ENCODE measurements at regions not wholly inside any gene's neighbourhood (a gene's known extent, or its start where the extent isn't known, plus 50 kb on each side); places are given as distances from the start of the nearest gene placed in this dataset.

GRCh38 chr9:515665-516064 is 301.0 kb downstream of the DOCK8 start:
- peaks cover 4% of the 10 kb centered on the region for H3K9me3 Mint-ChIP-seq
- CTCF ChIA-PET, result interaction anchor here (1.1 to 1.9 kb wide), 3 partner anchors 10 to 12 kb away, joined by 3 to 5 read pairs (median 4); partner anchors contain the start of gene KANK1
- H3K27me3 Mint-ChIP-seq, result no peaks in the 10 kb centered on the region
- H3K27ac Mint-ChIP-seq, result peak overlapping the region; percentile 51
- DNase-seq, result no peak
- peaks cover 7% of the 10 kb centered on the region for H3K36me3 Mint-ChIP-seq (ENCODE audit: low read depth)
- no peak overlapping the region for H3K4me3 Mint-ChIP-seq
- POLR2A ChIA-PET, result interaction anchor here (0.9 to 2.0 kb wide), 2 partner anchors 9 to 12 kb away, joined by 3 to 11 read pairs; partner anchors contain the start of gene KANK1
- peaks cover 40% of the 10 kb centered on the region for H3K4me1 Mint-ChIP-seq

- Mint-ChIP-seq H3K9me3 (peaks cover 4% of the 10 kb centered on the region), H3K27ac (peak overlapping the region; percentile 91), H3K4me3 (peak overlapping the region; percentile 72), H3K36me3 (ENCODE audit: low read depth) (peaks cover 7% of the 10 kb centered on the region), H3K4me1 (peaks cover 40% of the 10 kb centered on the region), H3K27me3 (no peaks in the 10 kb centered on the region)
- DNase-seq, result no peak
- ChIA-PET CTCF (no interaction called here), POLR2A (interaction anchor here (0.8 to 1.0 kb wide), 2 partner anchors 10 to 14 kb away, joined by 3 read pairs; partner anchors contain the start of gene KANK1)
These were observed 303.3 kb downstream of the DOCK8 start for GRCh38 chr9:517993-518392.

GRCh38 chr9:518540-518939 is 303.9 kb downstream of the DOCK8 start:
- H3K27me3 Mint-ChIP-seq, result no peaks in the 10 kb centered on the region
- CTCF ChIA-PET, result no interaction called here
- peak overlapping the region; percentile 72 for H3K4me3 Mint-ChIP-seq
- peaks cover 40% of the 10 kb centered on the region for H3K4me1 Mint-ChIP-seq
- H3K9me3 Mint-ChIP-seq, result peaks cover 4% of the 10 kb centered on the region
- no peak for DNase-seq
- H3K36me3 Mint-ChIP-seq (ENCODE audit: low read depth), result peaks cover 7% of the 10 kb centered on the region
- POLR2A ChIA-PET, result interaction anchor here (0.8 to 1.0 kb wide), 2 partner anchors 11 to 14 kb away, joined by 3 read pairs; partner anchors contain the start of gene KANK1
- H3K27ac Mint-ChIP-seq, result peak overlapping the region; percentile 91

- Mint-ChIP-seq H3K4me1 (peaks cover 35% of the 10 kb centered on the region), H3K36me3 (ENCODE audit: low read depth) (peaks cover 2% of the 10 kb centered on the region), H3K27ac (no peak overlapping the region), H3K9me3 (no peaks in the 10 kb centered on the region), H3K27me3 (no peaks in the 10 kb centered on the region), H3K4me3 (no peak overlapping the region)
- DNase-seq, result no peak
- ChIA-PET POLR2A (no interaction called here), CTCF (no interaction called here)
These were observed 304.9 kb downstream of the DOCK8 start for GRCh38 chr9:519579-519978.

GRCh38 chr9:520302-520701 is 305.6 kb downstream of the DOCK8 start:
- Mint-ChIP-seq H3K4me3 (no peak overlapping the region), H3K36me3 (ENCODE audit: low read depth) (no peaks in the 10 kb centered on the region), H3K27ac (no peak overlapping the region), H3K9me3 (no peaks in the 10 kb centered on the region), H3K27me3 (no peaks in the 10 kb centered on the region), H3K4me1 (peaks cover 31% of the 10 kb centered on the region)
- CTCF ChIA-PET, result no interaction called here
- POLR2A ChIA-PET, result no interaction called here
- no peak for DNase-seq

GRCh38 chr9:522190-522589 is 307.5 kb downstream of the DOCK8 start:
- Mint-ChIP-seq H3K36me3 (ENCODE audit: low read depth) (no peaks in the 10 kb centered on the region), H3K27me3 (no peaks in the 10 kb centered on the region), H3K4me3 (no peak overlapping the region), H3K27ac (no peak overlapping the region), H3K4me1 (peaks cover 18% of the 10 kb centered on the region), H3K9me3 (no peaks in the 10 kb centered on the region)
- DNase-seq, result no peak
- ChIA-PET POLR2A (no interaction called here), CTCF (no interaction called here)

GRCh38 chr9:522658-523057 is 308.0 kb downstream of the DOCK8 start:
- Mint-ChIP-seq H3K9me3 (no peaks in the 10 kb centered on the region), H3K4me3 (no peak overlapping the region), H3K36me3 (ENCODE audit: low read depth) (no peaks in the 10 kb centered on the region), H3K27ac (no peak overlapping the region), H3K27me3 (no peaks in the 10 kb centered on the region), H3K4me1 (peaks cover 18% of the 10 kb centered on the region)
- POLR2A ChIA-PET, result no interaction called here
- CTCF ChIA-PET, result no interaction called here
- DNase-seq, result no peak

GRCh38 chr9:523444-523843 is 308.8 kb downstream of the DOCK8 start:
- ChIA-PET POLR2A (no interaction called here), CTCF (no interaction called here)
- DNase-seq, result no peak
- Mint-ChIP-seq H3K4me3 (no peak overlapping the region), H3K36me3 (ENCODE audit: low read depth) (no peaks in the 10 kb centered on the region), H3K27me3 (no peaks in the 10 kb centered on the region), H3K27ac (no peak overlapping the region), H3K9me3 (no peaks in the 10 kb centered on the region), H3K4me1 (peaks cover 10% of the 10 kb centered on the region)

GRCh38 chr9:524008-524407 is 309.3 kb downstream of the DOCK8 start:
- no peak for DNase-seq
- Mint-ChIP-seq H3K27me3 (no peaks in the 10 kb centered on the region), H3K4me3 (no peak overlapping the region), H3K9me3 (no peaks in the 10 kb centered on the region), H3K36me3 (ENCODE audit: low read depth) (no peaks in the 10 kb centered on the region), H3K27ac (no peak overlapping the region), H3K4me1 (peaks cover 8% of the 10 kb centered on the region)
- POLR2A ChIA-PET, result no interaction called here
- CTCF ChIA-PET, result no interaction called here

GRCh38 chr9:526904-527591 is 312.4 kb downstream of the DOCK8 start:
- ChIA-PET CTCF (no interaction called here), POLR2A (no interaction called here)
- DNase-seq, result no peak
- no peaks in the 10 kb centered on the region for H3K27me3 Mint-ChIP-seq
- no peaks in the 10 kb centered on the region for H3K9me3 Mint-ChIP-seq
- H3K36me3 Mint-ChIP-seq (ENCODE audit: low read depth), result peaks cover 2% of the 10 kb centered on the region
- no peaks in the 10 kb centered on the region for H3K4me1 Mint-ChIP-seq
- no peak overlapping the region for H3K4me3 Mint-ChIP-seq
- no peak overlapping the region for H3K27ac Mint-ChIP-seq

- CTCF ChIA-PET, result no interaction called here
These were observed 311.8 kb upstream of the DMRT1 start for GRCh38 chr9:529731-530130.

GRCh38 chr9:530681-531080 is 310.8 kb upstream of the DMRT1 start:
- Mint-ChIP-seq H3K9me3 (no peaks in the 10 kb centered on the region), H3K27me3 (no peaks in the 10 kb centered on the region), H3K27ac (no peak overlapping the region), H3K4me1 (peaks cover 2% of the 10 kb centered on the region), H3K36me3 (ENCODE audit: low read depth) (peaks cover 2% of the 10 kb centered on the region), H3K4me3 (no peak overlapping the region)
- ChIA-PET POLR2A (no interaction called here), CTCF (no interaction called here)
- no peak for DNase-seq

More at GRCh38 chr9:529731-530130, 311.8 kb upstream of the DMRT1 start:
- Mint-ChIP-seq H3K4me3 (no peak overlapping the region), H3K9me3 (no peaks in the 10 kb centered on the region), H3K27me3 (no peaks in the 10 kb centered on the region), H3K36me3 (ENCODE audit: low read depth) (peaks cover 2% of the 10 kb centered on the region), H3K27ac (no peak overlapping the region), H3K4me1 (peaks cover 2% of the 10 kb centered on the region)
- no peak for DNase-seq
- POLR2A ChIA-PET, result no interaction called here

- H3K36me3 Mint-ChIP-seq (ENCODE audit: low read depth), result peaks cover 2% of the 10 kb centered on the region
- DNase-seq, result no peak
- no peaks in the 10 kb centered on the region for H3K27me3 Mint-ChIP-seq
- POLR2A ChIA-PET, result no interaction called here
- no peak overlapping the region for H3K4me3 Mint-ChIP-seq
- H3K4me1 Mint-ChIP-seq, result peaks cover 16% of the 10 kb centered on the region
- CTCF ChIA-PET, result no interaction called here
- H3K27ac Mint-ChIP-seq, result no peak overlapping the region
- H3K9me3 Mint-ChIP-seq, result no peaks in the 10 kb centered on the region
These were observed 308.8 kb upstream of the DMRT1 start for GRCh38 chr9:532707-533106.

GRCh38 chr9:534886-535285 is 306.6 kb upstream of the DMRT1 start:
- no peak overlapping the region for H3K27ac Mint-ChIP-seq
- POLR2A ChIA-PET, result no interaction called here

More at GRCh38 chr9:534886-535285, 306.6 kb upstream of the DMRT1 start:
- H3K4me1 Mint-ChIP-seq, result peaks cover 21% of the 10 kb centered on the region
- H3K4me3 Mint-ChIP-seq, result no peak overlapping the region
- H3K9me3 Mint-ChIP-seq, result no peaks in the 10 kb centered on the region
- CTCF ChIA-PET, result no interaction called here
- peaks cover 10% of the 10 kb centered on the region for H3K36me3 Mint-ChIP-seq (ENCODE audit: low read depth)
- DNase-seq, result no peak
- H3K27me3 Mint-ChIP-seq, result no peaks in the 10 kb centered on the region

Measured in activated CD4-positive, alpha-beta memory T cell treated with anti-CD3 and anti-CD28 coated beads, Interleukin-2, amount 10 ng/mL, durations not matched to agents 7 days and 5 days (primary cell).